GM10266 (cell line): ENCODE measurements at regions not wholly inside any gene's neighbourhood (a gene's known extent, or its start where the extent isn't known, plus 50 kb on each side); places are given as distances from the start of the nearest gene placed in this dataset.

Experiments
- DNase-seq: peaks from one replicate; pipeline ENCODE4 v3.0.0; 2012; ENCODE audit errors: extremely low spot score
- TF ChIP-seq, protein P1 (sequence below): IDR thresholded peaks from 2 replicates; pipeline ENCODE4 v1.5.1; 2012; ENCODE audit warnings: mild to moderate bottlenecking, low read depth; ENCODE audit not compliant: control insufficient read depth, insufficient read depth; ENCODE audit errors: missing control alignments

DNA sequence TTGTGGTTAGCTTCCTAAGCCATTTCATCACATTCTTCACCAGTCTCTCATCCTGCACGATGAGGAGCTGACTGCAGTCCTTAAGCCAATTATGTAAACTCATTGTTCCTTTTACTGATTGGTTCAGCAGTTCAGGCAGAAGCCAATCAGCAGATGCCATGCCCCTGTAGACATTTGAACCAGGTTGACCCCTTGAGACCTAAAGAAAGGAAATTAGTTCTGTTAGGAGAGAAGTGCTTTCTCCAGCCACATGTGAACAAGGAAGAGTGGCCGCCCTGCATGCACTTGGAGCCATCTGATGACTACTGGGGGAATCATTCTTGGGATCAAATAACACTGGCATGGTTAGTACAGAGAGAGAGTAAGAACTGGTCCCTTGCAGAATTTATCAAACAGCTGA, 535.2 kb upstream of the ID4 start:
- TF ChIP-seq, protein P1, sequence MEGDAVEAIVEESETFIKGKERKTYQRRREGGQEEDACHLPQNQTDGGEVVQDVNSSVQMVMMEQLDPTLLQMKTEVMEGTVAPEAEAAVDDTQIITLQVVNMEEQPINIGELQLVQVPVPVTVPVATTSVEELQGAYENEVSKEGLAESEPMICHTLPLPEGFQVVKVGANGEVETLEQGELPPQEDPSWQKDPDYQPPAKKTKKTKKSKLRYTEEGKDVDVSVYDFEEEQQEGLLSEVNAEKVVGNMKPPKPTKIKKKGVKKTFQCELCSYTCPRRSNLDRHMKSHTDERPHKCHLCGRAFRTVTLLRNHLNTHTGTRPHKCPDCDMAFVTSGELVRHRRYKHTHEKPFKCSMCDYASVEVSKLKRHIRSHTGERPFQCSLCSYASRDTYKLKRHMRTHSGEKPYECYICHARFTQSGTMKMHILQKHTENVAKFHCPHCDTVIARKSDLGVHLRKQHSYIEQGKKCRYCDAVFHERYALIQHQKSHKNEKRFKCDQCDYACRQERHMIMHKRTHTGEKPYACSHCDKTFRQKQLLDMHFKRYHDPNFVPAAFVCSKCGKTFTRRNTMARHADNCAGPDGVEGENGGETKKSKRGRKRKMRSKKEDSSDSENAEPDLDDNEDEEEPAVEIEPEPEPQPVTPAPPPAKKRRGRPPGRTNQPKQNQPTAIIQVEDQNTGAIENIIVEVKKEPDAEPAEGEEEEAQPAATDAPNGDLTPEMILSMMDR = no peak
- DNase-seq = no peak

DNA sequence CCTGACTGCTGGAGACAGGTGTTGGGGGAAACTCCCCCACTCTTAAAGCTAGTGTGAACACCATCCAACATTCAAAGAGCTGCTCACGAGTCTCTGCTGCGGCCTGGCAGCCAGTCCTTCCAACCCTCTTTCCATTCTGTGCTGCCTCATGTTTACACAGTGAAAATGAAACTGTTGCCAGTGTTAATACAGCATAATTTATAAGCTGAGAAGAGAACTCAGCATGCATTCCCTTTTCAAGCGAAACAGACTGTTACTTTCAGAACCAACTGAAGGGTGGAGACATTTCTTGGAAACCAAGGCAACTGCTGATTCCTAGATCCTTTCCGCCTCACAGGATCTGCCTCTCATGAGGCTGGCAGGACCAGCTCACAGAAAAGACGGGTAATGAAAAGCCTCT, 533.8 kb upstream of the ID4 start:
- no peak for DNase-seq
- TF ChIP-seq, protein P1 = no peak

- TF ChIP-seq, protein P1 = no peak
- no peak for DNase-seq
Observed at GRCh38 chr6:19309661-19310060, 527.5 kb upstream of the ID4 start.

GRCh38 chr6:19311786-19312185, 525.4 kb upstream of the ID4 start:
- DNase-seq = no peak
- TF ChIP-seq, protein P1 = no peak

DNA sequence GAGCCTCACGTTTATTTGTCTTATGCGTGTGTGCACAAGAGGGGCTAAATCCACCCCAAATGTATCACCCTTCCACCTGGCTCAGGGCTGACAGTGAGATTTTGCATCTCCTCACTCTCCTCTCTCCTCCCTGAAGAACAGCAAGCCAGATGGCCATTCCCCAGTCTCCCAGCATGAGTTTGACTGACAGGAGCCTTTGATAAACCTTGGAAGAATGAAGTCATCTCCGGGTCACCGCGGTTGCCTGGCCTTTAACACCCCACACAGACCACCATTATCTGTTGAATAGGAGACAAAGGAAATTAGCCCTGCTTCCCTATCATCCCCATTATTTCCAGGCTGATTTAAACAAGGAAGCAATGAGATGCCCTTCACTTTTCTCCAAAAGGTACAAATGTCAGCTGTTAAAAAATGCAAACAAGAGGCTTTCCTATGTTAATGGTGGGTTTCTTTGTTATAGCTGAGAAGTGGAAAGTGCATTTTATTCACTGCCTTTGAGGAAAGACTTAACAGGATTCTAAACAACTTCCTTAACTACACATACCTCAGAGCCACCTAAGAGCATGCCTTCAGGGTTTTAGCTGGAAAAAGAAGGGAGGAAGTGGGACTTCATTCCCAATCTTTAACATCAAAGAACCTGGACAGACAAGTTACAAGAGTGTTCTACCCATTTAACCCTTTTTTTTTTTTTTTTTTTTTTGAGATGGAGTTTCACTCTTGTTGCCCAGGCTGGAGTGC, 524.8 kb upstream of the ID4 start:
- DNase-seq = no peak

DNA sequence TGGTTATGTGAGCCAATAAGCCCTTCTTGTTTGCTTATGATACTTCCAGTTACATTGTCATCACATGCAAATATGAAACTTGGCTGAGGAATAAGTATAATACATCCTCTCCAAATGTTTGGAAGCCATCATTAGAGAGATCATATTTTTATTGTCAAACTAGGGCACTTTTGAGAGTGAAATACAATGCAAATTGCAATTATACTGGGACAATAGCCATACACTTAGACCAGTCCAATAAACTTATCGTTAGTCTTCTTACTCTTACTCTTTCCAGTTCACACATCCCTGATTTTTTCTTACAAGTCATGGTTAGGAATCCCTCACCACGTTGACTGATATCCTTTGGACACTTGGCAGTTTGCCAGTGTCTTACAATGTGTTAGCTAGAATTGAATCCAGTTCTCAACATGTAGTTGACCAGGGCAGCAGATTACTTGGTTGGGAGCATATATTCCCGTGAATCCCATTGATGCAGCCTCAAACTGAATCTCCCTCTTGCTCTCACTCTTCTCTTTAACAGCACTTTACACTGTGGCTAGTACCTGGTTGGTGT, 519.7 kb upstream of the ID4 start:
- TF ChIP-seq, protein P1 = no peak
- DNase-seq = no peak

More for the DNA sequence above, 524.8 kb upstream of the ID4 start:
- TF ChIP-seq, protein P1 = no peak

DNA sequence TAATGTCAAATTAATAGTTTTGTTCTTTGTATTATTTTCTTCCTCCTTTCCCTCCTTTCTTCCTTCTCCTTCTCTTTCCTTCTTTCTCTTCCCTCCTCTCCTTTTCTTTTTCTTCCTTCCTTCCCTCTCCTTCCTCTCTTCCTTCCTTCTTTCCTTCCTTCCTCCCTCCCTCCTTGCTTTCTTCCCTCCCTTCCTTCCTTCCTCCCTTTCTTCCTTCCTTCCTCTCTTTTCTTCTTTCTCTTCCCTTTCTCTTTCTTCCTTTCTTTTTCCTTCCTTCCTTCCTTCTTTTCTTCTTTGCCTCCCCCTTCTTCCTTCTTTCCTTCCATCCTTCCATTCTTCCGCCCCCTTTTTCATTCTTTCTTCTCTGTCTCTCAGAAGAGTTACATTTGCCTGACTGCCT, 518.2 kb upstream of the ID4 start:
- TF ChIP-seq, protein P1 = no peak
- DNase-seq = no peak
